HepG2 (cell line): ENCODE measurements at regions not wholly inside any gene's neighbourhood (a gene's known extent, or its start where the extent isn't known, plus 50 kb on each side); places are given as distances from the start of the nearest gene placed in this dataset.

Experiments used
- ATAC-seq: fragments of 200-7000 bp; cut with Tn5 transposase; 3 replicates; pipeline ENCODE4 v1.9.1; 2020; ENCODE audit warnings: mild to moderate bottlenecking, moderate library complexity
- BruUV-seq: library from RNA; stranded (reverse); fragments of 400-500 nt; replicated peaks from 2 replicates; lab custom pipeline; 2021; lab: Mats Ljungman, UMichigan
- CTCF ChIA-PET: fragments of 300-600 bp; formaldehyde crosslinking; extraction: SDS; loops from one replicate; lab custom pipeline; 2021; ENCODE audit warnings: low total read pairs, inconsistent platforms, low intra/inter-chr PET ratio; lab: Yijun Ruan, JAX
- POLR2A ChIA-PET: fragments of 350-600 bp; sonication (Branson Sonifier 250); formaldehyde crosslinking; loops from one replicate; lab custom pipeline; 2020; ENCODE audit warnings: antibody characterized with exemption, inconsistent platforms; lab: Yijun Ruan, JAX
- DNase-seq: peaks from one replicate; pipeline ENCODE4 v3.0.0-alpha.2; 2015; ENCODE audit warnings: low spot score
- FAIRE-seq: peaks from 3 replicates; lab custom pipeline; 2011; peaks lifted over from hg19 to GRCh38; lab: Jason Lieb, UNC
- H2AFZ ChIP-seq: one replicate; pipeline ENCODE4 v1.6.1; 2011; ENCODE audit warnings: low read length, inconsistent platforms
- H3K27ac ChIP-seq: fragments of 300-600 bp; 3 replicates; pipeline ENCODE4 v1.8.0; 2011; ENCODE audit warnings: mixed run types, mild to moderate bottlenecking, mixed read lengths, low read length, inconsistent platforms; ENCODE audit not compliant: insufficient read depth; ENCODE audit errors: extremely low read length
- H3K27me3 ChIP-seq, 2 experiments: fragments of 200-600 bp in 1 of 2; 2 replicates in 1 of 2; 3 replicates in 1 of 2; pipeline versions ENCODE4 v1.6.0 to v1.8.0; 2011; ENCODE audit warnings: low read length in 2 of 2, mild to moderate bottlenecking in 2 of 2, moderate library complexity in 2 of 2, inconsistent platforms in 1 of 2; ENCODE audit not compliant: insufficient read depth in 2 of 2, control insufficient read depth in 1 of 2
- H3K36me3 ChIP-seq, 2 experiments: fragments of 200-600 bp in 1 of 2; replicated peaks in 1 of 2; 2 replicates in 1 of 2; 3 replicates in 1 of 2; pipeline versions ENCODE4 v1.5.1 to v1.8.0; 2011; ENCODE audit warnings: low read length in 2 of 2, inconsistent platforms in 1 of 2; ENCODE audit not compliant: insufficient read depth in 2 of 2, control insufficient read depth in 1 of 2
- H3K4me1 ChIP-seq: 2 replicates; pipeline ENCODE4 v1.5.1; 2012; ENCODE audit warnings: low read length, inconsistent platforms; ENCODE audit not compliant: insufficient read depth
- H3K4me2 ChIP-seq: 2 replicates; pipeline ENCODE4 v1.6.0; 2011; ENCODE audit warnings: low read depth, low read length, inconsistent platforms
- H3K4me3 ChIP-seq, 3 experiments: fragments of 200-600 bp in 1 of 3; sonication (generic), shearing (Covaris generic) in 1 of 3; replicated peaks in 1 of 3; 2 replicates each; pipeline ENCODE4 v1.5.1; 2011 to 2016; ENCODE audit warnings: low read length in 3 of 3, inconsistent platforms in 2 of 3, low read depth in 2 of 3, mild to moderate bottlenecking in 2 of 3, control low read depth in 1 of 3, mixed read lengths in 1 of 3; ENCODE audit not compliant: insufficient read depth in 1 of 3
- H3K79me2 ChIP-seq: one replicate; pipeline ENCODE4 v1.6.1; 2011; ENCODE audit warnings: low read length, inconsistent platforms; ENCODE audit not compliant: insufficient read depth
- H3K9ac ChIP-seq: 2 replicates; pipeline ENCODE4 v1.6.0; 2011; ENCODE audit warnings: mild to moderate bottlenecking, low read depth, low read length, inconsistent platforms; ENCODE audit not compliant: insufficient read depth
- H3K9me3 ChIP-seq: 2 replicates; pipeline ENCODE4 v1.5.1; 2012; ENCODE audit warnings: mild to moderate bottlenecking, low read length
- H4K20me1 ChIP-seq: 2 replicates; pipeline ENCODE4 v1.6.0; 2011; ENCODE audit warnings: inconsistent platforms, mild to moderate bottlenecking, low read length, moderate library complexity; ENCODE audit not compliant: insufficient read depth
- ASH2L ChIP-seq: fragments of 300-600, 200-600 bp; sonication (generic); IDR thresholded peaks from 2 replicates; pipeline ENCODE4 v1.7.0; 2017; ENCODE audit warnings: low read depth, mild to moderate bottlenecking, moderate library complexity, mixed read lengths, low read length; ENCODE audit not compliant: insufficient read length
- CBX1 ChIP-seq: IDR thresholded peaks from one replicate; pipeline ENCODE4 v1.6.1; 2016; ENCODE audit warnings: antibody characterized with exemption, low read depth
- CCAR2 ChIP-seq: fragments of 200-400 bp; formaldehyde crosslinking; optimal IDR thresholded peaks from 2 replicates; pipeline ENCODE3; 2018; ENCODE audit warnings: low read depth, mild to moderate bottlenecking, low read length, moderate library complexity
- DMAP1 ChIP-seq: IDR thresholded peaks from 2 replicates; pipeline ENCODE4 v1.6.1; 2016
- DR1 ChIP-seq: sonication (generic); formaldehyde crosslinking; IDR thresholded peaks from 2 replicates; pipeline ENCODE4 v1.8.0; 2021; ENCODE audit warnings: mild to moderate bottlenecking, missing genetic modification reagents, inconsistent platforms
- FOXK1 ChIP-seq: sonication (generic); formaldehyde crosslinking; IDR thresholded peaks from 2 replicates; pipeline ENCODE4 v1.4.0; 2020; ENCODE audit warnings: low read depth, missing genetic modification reagents, borderline replicate concordance
- HNRNPL ChIP-seq: fragments of 200-400 bp; formaldehyde crosslinking; IDR thresholded peaks from 2 replicates; pipeline ENCODE4 v1.6.1; 2017; ENCODE audit warnings: mild to moderate bottlenecking, low read depth, low read length
- KDM6A ChIP-seq: IDR thresholded peaks from 2 replicates; pipeline ENCODE4 v1.6.1; 2016; ENCODE audit warnings: low read depth
- PAF1 ChIP-seq: IDR thresholded peaks from 2 replicates; pipeline ENCODE4 v1.6.1; 2016; ENCODE audit warnings: missing genetic modification reagents, missing compliant biosample characterization
- RARG ChIP-seq: sonication (generic); formaldehyde crosslinking; IDR thresholded peaks from 2 replicates; pipeline ENCODE4 v1.4.0; 2020; ENCODE audit warnings: low read depth, mild to moderate bottlenecking, missing genetic modification reagents
- SKI ChIP-seq: fragments of 450-650 bp; IDR thresholded peaks from one replicate; pipeline ENCODE4 v1.6.1; 2018; ENCODE audit warnings: mild to moderate bottlenecking; ENCODE audit not compliant: partially characterized antibody
- SMAD9 ChIP-seq: sonication (generic); formaldehyde crosslinking; IDR thresholded peaks from 2 replicates; pipeline ENCODE4 v1.5.1; 2020; ENCODE audit warnings: mild to moderate bottlenecking, missing genetic modification reagents
- TEAD2 ChIP-seq: sonication (generic); formaldehyde crosslinking; IDR thresholded peaks from 2 replicates; pipeline ENCODE4 v1.9.0; 2021; ENCODE audit warnings: missing genetic modification reagents
- ZMYM2 ChIP-seq: sonication (generic); formaldehyde crosslinking; IDR thresholded peaks from 2 replicates; pipeline ENCODE4 v1.8.0; 2022; ENCODE audit warnings: mild to moderate bottlenecking, missing genetic modification reagents
- ZNF652 ChIP-seq: IDR thresholded peaks from 2 replicates; pipeline ENCODE4 v1.6.1; 2016; ENCODE audit warnings: low read depth, borderline replicate concordance
- ZNF674 ChIP-seq: sonication (generic); formaldehyde crosslinking; IDR thresholded peaks from 2 replicates; pipeline ENCODE4 v1.5.0; 2020; ENCODE audit warnings: low read depth, mild to moderate bottlenecking, missing genetic modification reagents
- ZNF7 ChIP-seq: IDR thresholded peaks from 2 replicates; pipeline ENCODE4 v1.6.1; 2016; ENCODE audit warnings: missing biosample characterization, missing genetic modification reagents
- ZNF746 ChIP-seq: sonication (generic); formaldehyde crosslinking; IDR thresholded peaks from 2 replicates; pipeline ENCODE4 v1.8.0; 2022; ENCODE audit warnings: mild to moderate bottlenecking, missing genetic modification reagents
- ZNF891 ChIP-seq: sonication (generic); formaldehyde crosslinking; IDR thresholded peaks from 2 replicates; pipeline ENCODE4 v1.5.0; 2020; ENCODE audit warnings: mild to moderate bottlenecking, missing genetic modification reagents
- WGBS: methylation state at CpG from one replicate; pipeline ENCODE4 v1.1.6; 2017; ENCODE audit warnings: low lambda C conversion rate; 5-methylcytosine and 5-hydroxymethylcytosine counted together
- in situ Hi-C: cut with HindIII; loops from 2 replicates; pipeline ENCODE4 v1.10.0; 2017; ENCODE audit warnings: low pct_unique_long_range_greater_than_20kb; ENCODE audit not compliant: extremely low pct_ligation_motif_present
- intact Hi-C: fragments of 100-400 bp; cut with micrococcal nuclease; formaldehyde crosslinking; loops from one replicate; pipeline ENCODE4 v1.10.0; 2022; ENCODE audit not compliant: unreplicated experiment
- TF ChIP-seq, protein P1 (sequence below): sonication (generic); formaldehyde crosslinking; IDR thresholded peaks from 2 replicates; pipeline ENCODE4 v1.5.1; 2020; ENCODE audit warnings: missing genetic modification reagents, mild to moderate bottlenecking, borderline replicate concordance

GRCh38 chr7:25454562-25455041 lies 226.3 kb upstream of the NPVF start:
- Histone ChIP-seq H3K36me3 (no peaks in the 10 kb centered on the region), H3K4me2 (no peak overlapping the region), H3K9me3 (no peaks in the 10 kb centered on the region), H3K9ac (no peak overlapping the region), H3K4me3 (no peak overlapping the region), H3K79me2 (no peaks in the 10 kb centered on the region), H3K27me3 (peaks cover 0 to 27% of the 10 kb centered on the region in 2 experiments; a peak in 2 of 5 replicates), H3K27ac (no peak overlapping the region), H4K20me1 (no peaks in the 10 kb centered on the region), H3K4me1 (no peaks in the 10 kb centered on the region), H2AFZ (no peak overlapping the region)
- DNase-seq (no peak), ATAC-seq (no peak), FAIRE-seq (no peak)
- WGBS: 11% methylated on average over 9 of the region's 9 CpGs
- intact Hi-C loops (no loop called here), in situ Hi-C loops (no loop called here)
- ChIA-PET POLR2A (no interaction called here), CTCF (no interaction called here)
- BruUV-seq: no TSS peak
- no peak for TF ChIP-seq TEAD2 (CRISPR knock-in tag)
- no peak for TF ChIP-seq ZNF746
- TF ChIP-seq DR1 (CRISPR knock-in tag): no peak
- TF ChIP-seq SMAD9 (CRISPR knock-in tag): no peak
- TF ChIP-seq RARG (CRISPR knock-in tag): no peak
- TF ChIP-seq HNRNPL: no peak
- no peak for TF ChIP-seq CCAR2
- TF ChIP-seq DMAP1 (CRISPR knock-in tag): no peak
- TF ChIP-seq ZMYM2 (CRISPR knock-in tag): no peak
- no peak for TF ChIP-seq ZNF674
- no peak for TF ChIP-seq KDM6A (CRISPR knock-in tag)
- TF ChIP-seq PAF1 (CRISPR knock-in tag): no peak
- TF ChIP-seq FOXK1 (CRISPR knock-in tag): no peak
- TF ChIP-seq ZNF891 (CRISPR knock-in tag): no peak
- no peak for TF ChIP-seq CBX1
- TF ChIP-seq, protein P1, sequence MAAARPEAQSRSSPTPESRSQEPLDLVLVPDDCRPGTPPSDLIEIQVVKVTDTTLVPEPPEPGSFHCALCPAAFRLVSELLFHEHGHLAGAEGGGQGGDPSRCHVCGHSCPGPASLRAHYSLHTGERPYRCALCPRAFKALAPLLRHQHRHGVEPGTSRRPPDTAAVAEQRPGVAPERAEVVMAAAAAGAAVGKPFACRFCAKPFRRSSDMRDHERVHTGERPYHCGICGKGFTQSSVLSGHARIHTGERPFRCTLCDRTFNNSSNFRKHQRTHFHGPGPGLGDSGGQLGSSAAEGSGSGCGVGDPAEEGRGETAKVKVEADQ (CRISPR knock-in tag): no peak
- TF ChIP-seq ASH2L: no peak
- TF ChIP-seq SKI: no peak
- TF ChIP-seq ZNF7 (CRISPR knock-in tag): no peak
- TF ChIP-seq ZNF652: no peak
